Fibroblast of villous mesenchyme (primary cell): ENCODE measurements at regions not wholly inside any gene's neighbourhood (a gene's known extent, or its start where the extent isn't known, plus 50 kb on each side); places are given as distances from the start of the nearest gene placed in this dataset.

Experiments used
- DNase-seq: peaks from one replicate; pipeline ENCODE4 v3.0.0-alpha.2; 2010; ENCODE audit warnings: low read depth
- H3K4me3 ChIP-seq: 2 replicates; pipeline ENCODE4 v1.5.1; 2011; ENCODE audit warnings: low read depth, mild to moderate bottlenecking, low read length
- TF ChIP-seq, protein P1 (sequence below): IDR thresholded peaks from 2 replicates; pipeline ENCODE4 v1.5.1; 2012; ENCODE audit warnings: low read depth, mild to moderate bottlenecking, low read length; ENCODE audit not compliant: insufficient read depth

DNA sequence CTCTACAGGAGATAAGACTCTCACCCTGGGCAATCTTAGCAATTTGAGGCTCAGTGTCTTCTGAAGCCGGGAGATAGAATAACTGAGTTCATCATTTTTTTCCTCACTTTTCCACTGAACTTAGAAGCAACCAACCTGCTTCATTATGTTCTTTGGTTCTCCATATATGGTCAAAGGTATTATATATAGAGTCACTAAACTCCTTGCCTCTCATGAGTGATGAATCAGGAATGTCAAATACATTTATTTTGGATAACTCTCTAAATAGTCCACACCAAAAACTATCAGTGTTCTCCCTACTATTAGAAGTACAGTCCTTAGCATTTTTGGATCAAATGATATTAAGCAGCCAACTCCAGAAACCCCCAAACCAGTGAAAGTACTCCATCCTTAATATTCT is 421.5 kb upstream of the EPHA5 start:
- no peak for DNase-seq
- TF ChIP-seq, protein P1, sequence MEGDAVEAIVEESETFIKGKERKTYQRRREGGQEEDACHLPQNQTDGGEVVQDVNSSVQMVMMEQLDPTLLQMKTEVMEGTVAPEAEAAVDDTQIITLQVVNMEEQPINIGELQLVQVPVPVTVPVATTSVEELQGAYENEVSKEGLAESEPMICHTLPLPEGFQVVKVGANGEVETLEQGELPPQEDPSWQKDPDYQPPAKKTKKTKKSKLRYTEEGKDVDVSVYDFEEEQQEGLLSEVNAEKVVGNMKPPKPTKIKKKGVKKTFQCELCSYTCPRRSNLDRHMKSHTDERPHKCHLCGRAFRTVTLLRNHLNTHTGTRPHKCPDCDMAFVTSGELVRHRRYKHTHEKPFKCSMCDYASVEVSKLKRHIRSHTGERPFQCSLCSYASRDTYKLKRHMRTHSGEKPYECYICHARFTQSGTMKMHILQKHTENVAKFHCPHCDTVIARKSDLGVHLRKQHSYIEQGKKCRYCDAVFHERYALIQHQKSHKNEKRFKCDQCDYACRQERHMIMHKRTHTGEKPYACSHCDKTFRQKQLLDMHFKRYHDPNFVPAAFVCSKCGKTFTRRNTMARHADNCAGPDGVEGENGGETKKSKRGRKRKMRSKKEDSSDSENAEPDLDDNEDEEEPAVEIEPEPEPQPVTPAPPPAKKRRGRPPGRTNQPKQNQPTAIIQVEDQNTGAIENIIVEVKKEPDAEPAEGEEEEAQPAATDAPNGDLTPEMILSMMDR, result no peak
- no peak overlapping the region for H3K4me3 ChIP-seq

DNA sequence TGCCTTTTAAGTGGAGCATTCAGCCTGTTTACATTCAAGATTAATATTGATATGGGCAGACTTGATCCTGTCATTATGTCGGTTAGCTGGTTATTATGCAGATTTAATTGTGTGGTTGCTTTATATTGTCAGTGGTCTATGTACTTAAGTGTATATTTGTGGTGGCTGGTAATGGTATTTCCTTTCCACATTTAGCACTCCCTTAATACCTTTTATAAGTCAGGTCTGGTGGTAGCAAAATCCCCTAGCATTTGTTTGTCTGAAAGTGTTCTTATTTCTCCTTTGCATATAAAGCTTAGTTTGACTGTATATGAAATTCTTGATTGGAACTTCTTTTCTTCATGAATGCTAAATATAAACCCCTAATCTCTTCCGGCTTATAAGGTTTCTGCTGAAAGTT is 403.7 kb upstream of the EPHA5 start:
- TF ChIP-seq, protein P1, result no peak
- DNase-seq, result no peak
- no peak overlapping the region for H3K4me3 ChIP-seq

DNA sequence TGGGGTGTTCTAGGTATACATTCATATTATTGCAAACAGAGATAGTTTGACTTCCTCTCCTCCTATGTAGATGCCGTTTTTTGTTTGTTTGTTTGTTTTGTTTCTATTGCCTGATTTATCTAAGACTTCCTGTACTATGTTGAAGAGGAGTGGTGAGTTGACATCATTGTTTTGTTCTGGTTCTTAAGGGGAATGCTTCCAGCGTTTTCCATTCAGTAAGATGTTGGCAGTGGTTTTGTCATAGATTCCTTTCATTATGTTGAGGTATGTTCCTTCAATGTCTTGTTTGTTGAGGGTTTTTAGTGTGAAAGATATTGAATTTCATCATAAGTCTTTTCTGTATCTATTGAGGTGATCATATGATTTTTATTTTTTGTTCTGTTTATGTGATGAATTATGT is 401.6 kb upstream of the EPHA5 start:
- no peak for DNase-seq
- no peak overlapping the region for H3K4me3 ChIP-seq
- TF ChIP-seq, protein P1, result no peak

DNA sequence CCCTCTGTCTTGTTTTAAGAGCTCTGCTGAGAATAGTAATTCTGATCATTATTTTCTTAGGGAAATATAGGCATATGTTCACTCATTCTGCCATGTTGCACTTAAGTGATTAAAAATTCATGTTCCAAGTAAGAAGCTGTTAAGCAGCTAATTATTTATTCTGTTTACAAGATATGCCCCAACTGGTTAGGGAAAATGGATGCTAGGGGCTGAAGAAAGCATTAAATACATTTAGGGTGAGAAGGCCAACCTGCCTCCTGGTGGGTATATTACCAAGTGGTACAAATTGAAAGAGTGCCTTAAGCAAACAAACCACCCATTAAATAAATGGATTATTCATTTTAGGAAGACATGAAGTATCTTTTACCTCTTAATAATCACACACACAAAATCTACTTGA is 392.6 kb upstream of the EPHA5 start:
- no peak overlapping the region for H3K4me3 ChIP-seq
- TF ChIP-seq, protein P1, result no peak
- DNase-seq, result no peak

DNA sequence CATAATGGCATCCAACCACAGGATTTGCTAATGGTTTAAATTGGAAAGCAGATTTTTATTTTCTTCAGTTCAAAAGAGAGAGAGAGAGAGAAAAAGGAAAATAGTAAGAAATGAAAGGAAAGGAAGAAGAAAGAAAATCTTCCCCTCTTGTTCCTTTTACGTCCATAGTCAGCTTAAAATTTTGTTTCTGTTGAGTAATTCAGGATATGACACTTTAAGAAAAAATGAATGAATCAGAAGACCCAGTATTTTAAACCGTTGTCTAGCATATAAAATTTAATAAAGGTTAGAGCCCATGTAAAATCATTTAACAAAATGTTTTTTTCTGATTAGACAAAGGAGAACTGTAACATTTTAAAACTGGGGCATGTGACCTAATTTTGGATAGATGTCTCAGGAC is 391.8 kb upstream of the EPHA5 start:
- H3K4me3 ChIP-seq, result no peak overlapping the region
- no peak for DNase-seq

DNA sequence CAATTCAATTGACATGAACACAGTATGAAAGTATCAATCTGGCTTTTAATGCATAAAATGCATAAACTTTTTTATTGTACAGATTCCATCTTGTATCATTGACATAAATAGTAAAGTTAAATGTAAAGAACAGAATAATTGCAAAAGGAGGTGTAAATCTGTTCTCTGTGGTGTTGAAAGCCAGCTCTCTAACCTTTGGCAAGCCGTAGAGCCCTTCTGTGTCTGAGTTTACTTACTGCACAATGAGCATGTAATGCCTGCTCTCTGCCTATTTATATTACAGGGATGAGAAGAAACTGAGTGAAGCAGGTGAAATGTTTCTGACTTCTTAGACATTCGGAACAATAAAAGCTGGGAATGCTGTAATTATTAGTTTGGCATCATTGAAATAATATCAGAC is 389.3 kb upstream of the EPHA5 start:
- TF ChIP-seq, protein P1, result no peak
- H3K4me3 ChIP-seq, result no peak overlapping the region
- DNase-seq, result no peak

More for the DNA sequence above, 391.8 kb upstream of the EPHA5 start:
- TF ChIP-seq, protein P1, result no peak

DNA sequence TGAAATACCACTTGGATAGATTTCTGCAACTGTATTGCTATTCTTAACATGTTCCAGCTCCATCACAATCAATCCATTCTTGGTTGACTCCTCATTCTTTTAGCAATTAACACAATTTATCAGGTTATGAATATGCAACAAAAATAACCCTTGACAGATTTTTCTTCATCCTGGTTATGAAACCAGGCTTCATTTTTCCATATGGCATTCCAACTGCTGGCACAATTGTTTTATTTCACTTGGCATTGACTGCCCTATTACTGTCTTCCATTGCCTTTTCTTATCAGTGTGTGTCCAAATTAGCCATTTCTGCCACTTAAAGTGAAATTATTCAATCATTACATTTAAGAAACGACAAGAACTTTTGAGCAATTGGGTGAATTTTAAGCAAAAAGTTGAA is 388.8 kb upstream of the EPHA5 start:
- TF ChIP-seq, protein P1, result no peak
- no peak for DNase-seq
- H3K4me3 ChIP-seq, result no peak overlapping the region
